CD4-positive, CD25-positive, alpha-beta regulatory T cell (primary cell): ENCODE measurements at regions not wholly inside any gene's neighbourhood (a gene's known extent, or its start where the extent isn't known, plus 50 kb on each side); places are given as distances from the start of the nearest gene placed in this dataset.
A peak's percentile ranks its signal among the peaks of the same experiment; 100 is the strongest.

Experiments
- ATAC-seq, 2 donors: fragments of 150-1000 bp; cut with Tn5 transposase; one replicate each; pipeline ENCODE4 v1.10.0; 2021; ENCODE audit warnings: low read depth in 2 of 2, moderate number of reproducible peaks in 2 of 2, moderate library complexity in 1 of 2
- DNase-seq, 3 donors: peaks; one replicate each; pipeline versions ENCODE4 v3.0.0 to v3.0.0-alpha.2; 2012 to 2022; ENCODE audit warnings: mixed read lengths in 1 of 3
- H3K27ac ChIP-seq: one replicate; pipeline ENCODE4 v1.7.0; 2013; ENCODE audit warnings: mild to moderate bottlenecking, low read length; ENCODE audit not compliant: insufficient read depth, poor library complexity, severe bottlenecking
- H3K27me3 ChIP-seq: one replicate; pipeline ENCODE4 v1.7.0; 2013; ENCODE audit warnings: low read length; ENCODE audit not compliant: control insufficient read depth, insufficient read depth
- H3K36me3 ChIP-seq: one replicate; pipeline ENCODE4 v1.7.0; 2013; ENCODE audit warnings: mild to moderate bottlenecking, low read length, moderate library complexity; ENCODE audit not compliant: control insufficient read depth, insufficient read depth
- H3K4me1 ChIP-seq: 2 replicates; pipeline ENCODE4 v1.7.0; 2013; ENCODE audit warnings: mild to moderate bottlenecking, low read length; ENCODE audit not compliant: insufficient read depth, control insufficient read depth, poor library complexity, severe bottlenecking
- H3K4me3 ChIP-seq: one replicate; pipeline ENCODE4 v1.7.0; 2013; ENCODE audit warnings: low read depth, mild to moderate bottlenecking, low read length, moderate library complexity
- H3K9me3 ChIP-seq, 2 experiments: 1 replicate in 1 of 2; 2 replicates in 1 of 2; pipeline ENCODE4 v1.7.0; 2013; ENCODE audit warnings: low read length in 2 of 2, mild to moderate bottlenecking in 1 of 2, moderate library complexity in 1 of 2; ENCODE audit not compliant: control insufficient read depth in 2 of 2
- H3K27ac Mint-ChIP-seq, 3 donors: one replicate each; pipeline ENCODE4 v1.8.0; 2020 to 2022; ENCODE audit warnings: mild to moderate bottlenecking in 3 of 3, mixed read lengths in 3 of 3, moderate library complexity in 2 of 3
- H3K27me3 Mint-ChIP-seq: one replicate; pipeline ENCODE4 v1.8.0; 2022; ENCODE audit warnings: mild to moderate bottlenecking, mixed read lengths
- H3K36me3 Mint-ChIP-seq: one replicate; pipeline ENCODE4 v1.8.0; 2020; ENCODE audit warnings: mixed read lengths
- H3K4me1 Mint-ChIP-seq, 4 donors: one replicate each; pipeline ENCODE4 v1.8.0; 2020 to 2022; ENCODE audit warnings: mixed read lengths in 4 of 4, mild to moderate bottlenecking in 1 of 4
- H3K4me3 Mint-ChIP-seq, 4 donors: one replicate each; pipeline ENCODE4 v1.8.0; 2020 to 2022; ENCODE audit warnings: mild to moderate bottlenecking in 4 of 4, mixed read lengths in 4 of 4, moderate library complexity in 3 of 4
- H3K9me3 Mint-ChIP-seq, 7 donors: one replicate each; pipeline ENCODE4 v1.8.0; 2020 to 2022; ENCODE audit warnings: mixed read lengths in 7 of 7, mild to moderate bottlenecking in 3 of 7, moderate library complexity in 2 of 7

DNA sequence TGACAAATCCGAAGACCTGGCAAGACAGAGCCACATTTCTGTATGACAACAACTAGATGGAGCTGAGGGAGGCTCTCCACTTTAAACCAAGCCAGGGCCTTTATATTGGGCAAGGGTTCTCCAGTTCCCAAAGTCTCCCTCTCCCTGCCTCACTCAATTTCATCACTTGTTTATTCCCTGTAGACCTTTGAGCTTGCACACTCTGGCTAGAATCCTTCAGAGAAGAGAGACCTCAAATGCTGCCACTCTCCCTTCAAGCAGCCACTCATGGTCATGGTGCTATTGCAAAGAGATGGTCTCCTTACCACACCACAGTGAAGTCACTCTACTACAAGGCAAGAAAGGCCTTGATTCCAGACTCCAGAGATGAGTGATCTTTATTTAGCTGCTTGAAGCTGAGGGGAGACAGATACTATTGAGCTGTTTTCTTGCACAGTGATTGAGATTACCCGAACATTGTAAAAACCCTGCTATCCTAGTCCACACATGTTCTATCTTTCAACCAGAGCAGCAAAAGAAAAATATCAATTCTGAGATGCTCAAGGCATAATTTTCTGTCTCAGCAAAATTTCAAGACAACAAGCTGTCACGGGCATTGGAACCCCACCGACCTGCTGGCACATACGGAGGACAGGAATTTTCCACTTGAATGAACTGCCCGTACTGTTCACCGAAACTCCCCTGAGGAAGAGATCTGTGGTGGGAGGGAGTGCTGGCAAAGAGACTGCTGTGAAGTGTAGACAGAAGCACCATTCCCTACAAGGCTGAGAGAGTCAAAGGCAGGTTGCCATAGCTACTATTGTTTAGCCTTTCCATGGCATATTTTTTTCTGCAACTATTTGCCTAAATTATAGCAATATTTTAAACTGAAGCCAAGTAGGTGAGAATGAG is 81.1 kb downstream of the CDO1 start:
- no peaks in the 10 kb centered on the region for H3K36me3 ChIP-seq
- no peaks in the 10 kb centered on the region for H3K4me1 ChIP-seq
- H3K9me3 Mint-ChIP-seq, result peaks cover 0 to 7% (median 0%) of the 10 kb centered on the region in 7 donors
- ATAC-seq (no peak), DNase-seq (no peak)
- peak overlapping the region in 1 of 3 donors; percentile 62 for H3K27ac Mint-ChIP-seq
- no peaks in the 10 kb centered on the region for H3K36me3 Mint-ChIP-seq
- no peaks in the 10 kb centered on the region for H3K27me3 Mint-ChIP-seq
- H3K27ac ChIP-seq, result no peak overlapping the region
- H3K27me3 ChIP-seq, result peaks cover 19% of the 10 kb centered on the region
- no peaks in the 10 kb centered on the region for H3K4me1 Mint-ChIP-seq
- no peaks in the 10 kb centered on the region for H3K9me3 ChIP-seq
- no peak overlapping the region for H3K4me3 ChIP-seq
- H3K4me3 Mint-ChIP-seq, result no peak overlapping the region

DNA sequence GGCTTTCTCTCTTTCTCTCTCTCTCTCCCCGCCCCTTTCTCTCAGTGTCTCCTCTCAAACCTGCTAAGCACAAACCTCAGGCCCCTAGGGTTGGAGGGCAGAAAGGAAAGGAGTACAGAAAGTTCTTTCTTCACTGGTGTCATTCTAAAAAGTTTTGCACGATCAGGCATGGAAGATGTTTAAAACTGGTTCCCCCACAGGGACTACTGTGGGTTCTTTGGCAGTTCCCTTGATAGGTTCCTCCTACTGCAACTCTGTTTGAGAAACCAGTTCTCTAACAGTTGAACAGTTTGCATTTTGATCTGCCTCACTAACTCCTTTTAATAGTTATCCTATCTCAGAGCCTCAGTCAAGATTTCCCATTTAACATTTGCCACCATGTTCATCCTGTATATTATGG is 82.9 kb downstream of the CDO1 start:
- DNase-seq (no peak), ATAC-seq (no peak)
- H3K4me1 Mint-ChIP-seq, result no peaks in the 10 kb centered on the region
- H3K4me3 Mint-ChIP-seq, result no peak overlapping the region
- peaks cover 0 to 7% (median 0%) of the 10 kb centered on the region in 7 donors for H3K9me3 Mint-ChIP-seq
- Histone ChIP-seq H3K4me1 (no peaks in the 10 kb centered on the region), H3K4me3 (no peak overlapping the region), H3K9me3 (no peaks in the 10 kb centered on the region), H3K27me3 (peaks cover 19% of the 10 kb centered on the region), H3K27ac (no peak overlapping the region), H3K36me3 (no peaks in the 10 kb centered on the region)
- no peaks in the 10 kb centered on the region for H3K36me3 Mint-ChIP-seq
- H3K27ac Mint-ChIP-seq, result no peak overlapping the region
- H3K27me3 Mint-ChIP-seq, result no peaks in the 10 kb centered on the region

DNA sequence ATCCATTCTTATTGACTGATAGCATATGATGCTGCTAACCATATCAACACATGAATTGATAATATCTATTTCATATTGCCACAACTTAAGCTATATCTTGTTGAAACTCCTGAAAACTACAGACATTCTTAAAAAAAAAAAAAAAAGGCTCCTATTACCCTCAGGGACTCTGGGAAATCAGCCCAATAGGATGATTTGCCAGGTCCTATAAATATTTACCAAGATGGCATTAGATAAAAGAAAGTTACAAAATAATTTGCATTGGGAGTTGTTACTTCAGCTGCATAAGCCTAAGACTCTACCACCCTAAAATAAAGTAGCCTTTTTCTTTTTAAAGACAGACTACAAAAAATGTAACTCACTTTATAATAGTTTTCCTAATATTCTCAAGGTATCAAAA is 84.4 kb downstream of the CDO1 start:
- Histone ChIP-seq H3K27me3 (peaks cover 19% of the 10 kb centered on the region), H3K36me3 (no peaks in the 10 kb centered on the region), H3K4me3 (no peak overlapping the region), H3K27ac (no peak overlapping the region), H3K9me3 (no peaks in the 10 kb centered on the region), H3K4me1 (no peaks in the 10 kb centered on the region)
- Mint-ChIP-seq H3K4me3 (no peak overlapping the region), H3K36me3 (no peaks in the 10 kb centered on the region), H3K4me1 (no peaks in the 10 kb centered on the region), H3K27ac (no peak overlapping the region), H3K9me3 (peaks cover 0 to 6% (median 0%) of the 10 kb centered on the region in 7 donors), H3K27me3 (no peaks in the 10 kb centered on the region)
- ATAC-seq (no peak), DNase-seq (no peak)

DNA sequence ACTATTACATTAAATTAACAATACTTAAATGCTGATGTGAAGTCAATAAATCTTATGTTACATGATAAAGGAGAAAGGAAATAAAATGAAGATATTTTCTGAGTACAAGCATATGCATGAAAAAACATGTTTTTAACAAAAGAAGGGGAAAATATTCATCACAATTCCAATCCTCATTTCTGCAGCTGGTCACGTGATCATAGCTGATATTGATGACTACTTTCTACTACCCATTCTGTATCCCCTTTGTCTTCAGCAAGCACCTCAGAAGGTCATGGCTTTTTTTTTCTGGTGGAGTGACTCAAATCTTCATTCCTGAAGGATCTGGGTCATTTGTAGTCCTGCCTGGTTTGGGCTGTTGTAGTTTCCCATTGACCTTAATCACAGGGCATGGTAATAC is 90.9 kb downstream of the CDO1 start:
- H3K27me3 Mint-ChIP-seq, result peaks cover 5% of the 10 kb centered on the region

DNA sequence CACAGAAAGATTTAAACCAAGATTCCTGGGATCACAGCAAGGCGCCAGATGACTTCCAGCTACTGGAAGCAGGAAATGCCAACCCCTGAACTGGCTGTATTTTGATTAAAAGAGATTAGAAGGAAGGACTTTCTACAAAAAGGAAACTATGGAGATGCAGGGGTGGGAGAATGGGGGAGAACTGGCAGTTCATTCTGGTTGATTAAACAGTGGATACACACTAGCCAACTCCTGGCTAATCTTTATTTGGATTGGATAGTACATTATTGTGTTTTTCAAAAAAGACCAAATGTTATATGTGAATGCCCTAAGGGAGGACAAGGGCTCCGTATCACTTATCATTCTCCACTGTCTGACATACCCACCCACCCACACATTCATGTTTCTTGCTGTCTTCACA is 93.2 kb downstream of the CDO1 start:
- Mint-ChIP-seq H3K27me3 (peaks cover 5% of the 10 kb centered on the region), H3K4me1 (no peaks in the 10 kb centered on the region)
- no peak for ATAC-seq

More for the DNA sequence above, 90.9 kb downstream of the CDO1 start:
- Histone ChIP-seq H3K9me3 (no peaks in the 10 kb centered on the region), H3K4me3 (no peak overlapping the region), H3K27ac (no peak overlapping the region), H3K36me3 (no peaks in the 10 kb centered on the region), H3K27me3 (no peaks in the 10 kb centered on the region), H3K4me1 (no peaks in the 10 kb centered on the region)
- DNase-seq (no peak), ATAC-seq (no peak)
- Mint-ChIP-seq H3K27ac (no peak overlapping the region), H3K4me1 (no peaks in the 10 kb centered on the region), H3K9me3 (peaks cover 0 to 3% (median 0%) of the 10 kb centered on the region in 7 donors), H3K4me3 (no peak overlapping the region), H3K36me3 (no peaks in the 10 kb centered on the region)

DNA sequence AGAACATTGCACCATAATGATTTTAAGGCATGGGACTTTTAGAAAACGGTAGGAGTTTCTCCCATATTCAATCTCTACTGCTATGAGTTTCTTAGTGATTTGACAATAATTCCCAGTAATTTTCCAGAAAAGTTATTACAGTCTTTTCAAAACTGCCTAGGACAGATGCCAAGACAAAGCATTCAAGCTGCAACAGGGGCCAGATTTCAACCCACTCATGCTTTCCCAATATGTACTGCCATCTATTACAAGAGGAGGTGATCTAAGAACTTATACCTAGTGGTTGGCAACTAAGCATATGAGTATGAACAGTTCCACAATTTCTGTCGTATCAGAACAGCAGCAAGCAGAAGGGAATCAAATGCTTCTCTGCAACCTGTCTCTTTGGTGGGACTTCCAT is 95.1 kb upstream of the TMED7 start:
- Histone ChIP-seq H3K36me3 (no peaks in the 10 kb centered on the region), H3K27me3 (peaks cover 2% of the 10 kb centered on the region), H3K9me3 (no peaks in the 10 kb centered on the region), H3K27ac (no peak overlapping the region), H3K4me3 (no peak overlapping the region), H3K4me1 (no peaks in the 10 kb centered on the region)
- Mint-ChIP-seq H3K36me3 (no peaks in the 10 kb centered on the region), H3K4me3 (no peak overlapping the region), H3K27ac (no peak overlapping the region), H3K4me1 (no peaks in the 10 kb centered on the region), H3K9me3 (peaks cover 0 to 1% (median 0%) of the 10 kb centered on the region in 7 donors), H3K27me3 (peaks cover 5% of the 10 kb centered on the region)
- ATAC-seq (no peak), DNase-seq (no peak)

More for the DNA sequence above, 93.2 kb downstream of the CDO1 start:
- DNase-seq, result no peak
- H3K27ac ChIP-seq, result no peak overlapping the region
- H3K27me3 ChIP-seq, result no peaks in the 10 kb centered on the region
- no peak overlapping the region for H3K27ac Mint-ChIP-seq
- H3K9me3 ChIP-seq, result no peaks in the 10 kb centered on the region
- no peaks in the 10 kb centered on the region for H3K4me1 ChIP-seq
- no peak overlapping the region for H3K4me3 Mint-ChIP-seq
- H3K36me3 Mint-ChIP-seq, result no peaks in the 10 kb centered on the region
- no peak overlapping the region for H3K4me3 ChIP-seq
- H3K9me3 Mint-ChIP-seq, result peaks cover 0 to 3% (median 0%) of the 10 kb centered on the region in 7 donors
- H3K36me3 ChIP-seq, result no peaks in the 10 kb centered on the region

- H3K36me3 Mint-ChIP-seq, result no peaks in the 10 kb centered on the region
- H3K4me3 Mint-ChIP-seq, result no peak overlapping the region
- no peak for DNase-seq
- no peak overlapping the region for H3K27ac Mint-ChIP-seq
- Histone ChIP-seq H3K4me1 (no peaks in the 10 kb centered on the region), H3K9me3 (no peaks in the 10 kb centered on the region), H3K4me3 (no peak overlapping the region), H3K27ac (no peak overlapping the region), H3K36me3 (no peaks in the 10 kb centered on the region), H3K27me3 (peaks cover 2% of the 10 kb centered on the region)
- peaks cover 0 to 1% (median 0%) of the 10 kb centered on the region in 7 donors for H3K9me3 Mint-ChIP-seq
- no peak for ATAC-seq
- H3K4me1 Mint-ChIP-seq, result no peaks in the 10 kb centered on the region
- H3K27me3 Mint-ChIP-seq, result peaks cover 5% of the 10 kb centered on the region
Observed at GRCh38 chr5:115718927-115719326, 93.1 kb upstream of the TMED7 start.

DNA sequence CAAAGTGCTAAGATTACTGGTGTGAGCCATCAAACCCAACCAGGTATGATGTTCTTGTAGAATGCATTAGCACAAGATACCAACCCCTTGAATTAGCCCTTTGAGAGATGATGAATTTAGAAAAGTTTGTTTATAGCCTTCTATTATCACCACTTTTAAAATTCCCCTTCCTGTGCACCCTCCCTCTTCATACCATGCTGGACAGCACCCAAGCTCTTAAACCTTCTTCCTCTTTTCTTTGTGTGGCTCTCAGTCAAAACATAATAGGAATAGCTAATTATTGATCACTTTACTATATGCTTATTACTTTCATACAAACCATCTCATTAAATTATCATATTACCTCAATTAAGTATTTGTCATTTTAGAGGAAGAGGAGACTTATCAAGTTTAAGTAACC is 87.6 kb upstream of the TMED7 start:
- peaks cover 7% of the 10 kb centered on the region for H3K27me3 Mint-ChIP-seq
- ATAC-seq, result no peak
- Histone ChIP-seq H3K36me3 (no peaks in the 10 kb centered on the region), H3K4me1 (no peaks in the 10 kb centered on the region), H3K27me3 (peaks cover 2% of the 10 kb centered on the region), H3K27ac (no peak overlapping the region), H3K4me3 (no peak overlapping the region), H3K9me3 (no peaks in the 10 kb centered on the region)
- H3K36me3 Mint-ChIP-seq, result no peaks in the 10 kb centered on the region
- no peak overlapping the region for H3K27ac Mint-ChIP-seq
- H3K9me3 Mint-ChIP-seq, result peaks cover 0 to 6% (median 2%) of the 10 kb centered on the region in 7 donors
- no peak for DNase-seq
- H3K4me1 Mint-ChIP-seq, result no peaks in the 10 kb centered on the region
- H3K4me3 Mint-ChIP-seq, result no peak overlapping the region
